LNCaP clone FGC (cell line): ENCODE measurements at regions not wholly inside any gene's neighbourhood (a gene's known extent, or its start where the extent isn't known, plus 50 kb on each side); places are given as distances from the start of the nearest gene placed in this dataset.

Source experiments
- DNase-seq: peaks from one replicate; pipeline ENCODE4 v3.0.0-alpha.2; 2011; ENCODE audit warnings: low read depth
- H3K4me3 ChIP-seq: 2 replicates; pipeline ENCODE4 v1.5.1; 2011; ENCODE audit warnings: mild to moderate bottlenecking, low read depth, low read length, control low read depth
- CTCF ChIP-seq: IDR thresholded peaks from 2 replicates; pipeline ENCODE4 v1.5.1; 2012; ENCODE audit warnings: mild to moderate bottlenecking; ENCODE audit not compliant: control insufficient read depth, insufficient read depth; ENCODE audit errors: extremely low read depth

- no peak for DNase-seq
- H3K4me3 ChIP-seq = no peak overlapping the region
- TF ChIP-seq CTCF = no peak
These were observed 96.3 kb upstream of the CSF3R start for GRCh38 chr1:36579039-36579438.

DNA sequence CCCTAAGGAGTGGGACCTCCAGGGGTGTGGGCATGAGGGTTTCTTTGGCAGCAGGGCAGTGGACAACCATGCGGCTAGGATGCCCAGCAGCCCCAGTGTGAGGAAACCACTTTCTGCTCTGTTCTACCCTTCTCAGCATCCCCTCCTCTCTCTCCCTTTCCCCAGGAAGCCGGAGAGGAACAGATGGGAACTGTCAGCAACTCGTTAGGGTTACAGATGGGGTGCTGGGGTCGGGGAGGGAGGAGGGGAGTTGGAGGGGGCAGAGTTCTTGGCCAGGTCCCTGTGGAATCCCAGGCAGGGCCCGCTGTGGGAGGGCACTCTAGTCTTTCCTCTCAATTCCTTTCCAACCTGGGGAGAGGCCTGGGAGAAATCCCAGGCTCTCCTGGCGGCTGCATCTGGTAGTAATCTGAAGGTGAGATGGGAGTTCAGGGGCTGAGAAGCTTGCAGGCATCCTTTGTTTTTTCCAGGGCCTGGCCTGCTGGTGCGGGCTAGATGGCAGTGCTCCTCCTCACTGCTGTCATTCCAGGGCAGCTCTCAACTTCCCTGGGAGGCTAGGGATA, 93.9 kb upstream of the CSF3R start:
- DNase-seq = no peak
- TF ChIP-seq CTCF = no peak
- no peak overlapping the region for H3K4me3 ChIP-seq

- no peak for DNase-seq
- TF ChIP-seq CTCF = peak; percentile 89
- no peak overlapping the region for H3K4me3 ChIP-seq
These were observed 93.4 kb upstream of the CSF3R start for GRCh38 chr1:36576118-36576517.

GRCh38 chr1:36573445-36573844, 90.7 kb upstream of the CSF3R start:
- no peak for DNase-seq
- no peak overlapping the region for H3K4me3 ChIP-seq
- no peak for TF ChIP-seq CTCF

DNA sequence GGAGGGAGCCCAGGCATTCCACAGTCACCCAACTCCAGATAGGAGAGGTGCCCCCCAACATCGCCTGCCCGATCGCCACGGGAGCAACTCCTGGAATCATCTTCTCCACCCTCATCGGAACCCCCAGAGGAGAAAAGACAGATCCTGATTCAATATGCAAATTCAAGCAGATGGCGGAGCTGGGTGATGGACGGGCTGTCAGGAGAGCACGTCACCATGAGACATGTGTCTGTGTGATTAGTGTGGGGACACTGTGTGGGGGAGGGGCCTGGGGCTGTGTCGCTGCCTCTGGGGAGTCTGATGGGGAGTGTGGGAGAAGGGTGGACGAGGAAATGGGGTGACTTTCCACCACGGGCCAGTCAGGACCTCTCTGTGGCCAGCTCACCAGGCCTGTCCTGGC, 90.2 kb upstream of the CSF3R start:
- no peak overlapping the region for H3K4me3 ChIP-seq
- no peak for DNase-seq
- no peak for TF ChIP-seq CTCF

DNA sequence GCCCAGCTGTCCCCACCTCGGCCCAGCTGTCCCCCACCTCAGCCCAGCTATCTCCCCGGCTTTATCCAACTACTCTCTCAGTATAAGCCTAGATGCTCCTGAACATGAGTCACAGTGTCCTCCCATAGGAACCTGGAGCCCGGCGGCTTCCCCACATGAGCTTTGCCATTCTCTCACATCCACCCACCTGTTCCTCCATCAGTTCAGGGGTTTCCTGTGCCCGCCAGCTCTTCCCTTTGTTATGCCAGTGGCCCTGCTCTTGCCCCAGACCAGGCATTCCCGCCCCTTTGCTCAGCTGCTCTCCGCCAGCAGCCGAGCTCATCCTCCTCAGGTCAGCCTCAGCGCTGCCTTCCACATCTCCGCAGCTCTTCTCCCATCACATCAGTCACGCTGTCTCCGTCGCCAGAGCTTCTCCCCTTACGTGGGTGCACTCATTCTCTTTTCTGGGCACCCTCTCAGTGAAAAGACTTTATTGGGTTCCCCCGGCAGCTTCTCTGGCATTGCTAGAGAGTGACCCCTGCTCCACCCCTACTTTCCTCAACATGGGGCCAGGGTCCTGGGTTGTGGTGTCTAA, 89.5 kb upstream of the CSF3R start:
- TF ChIP-seq CTCF = no peak
- DNase-seq = no peak

GRCh38 chr1:36571106-36571505, 88.4 kb upstream of the CSF3R start:
- no peak for TF ChIP-seq CTCF
- DNase-seq = no peak
- H3K4me3 ChIP-seq = no peak overlapping the region

More for the DNA sequence above, 89.5 kb upstream of the CSF3R start:
- no peak overlapping the region for H3K4me3 ChIP-seq
